ENCODE measurements at regions not wholly inside any gene's neighbourhood (a gene's known extent, or its start where the extent isn't known, plus 50 kb on each side); places are given as distances from the start of the nearest gene placed in this dataset.

DNA sequence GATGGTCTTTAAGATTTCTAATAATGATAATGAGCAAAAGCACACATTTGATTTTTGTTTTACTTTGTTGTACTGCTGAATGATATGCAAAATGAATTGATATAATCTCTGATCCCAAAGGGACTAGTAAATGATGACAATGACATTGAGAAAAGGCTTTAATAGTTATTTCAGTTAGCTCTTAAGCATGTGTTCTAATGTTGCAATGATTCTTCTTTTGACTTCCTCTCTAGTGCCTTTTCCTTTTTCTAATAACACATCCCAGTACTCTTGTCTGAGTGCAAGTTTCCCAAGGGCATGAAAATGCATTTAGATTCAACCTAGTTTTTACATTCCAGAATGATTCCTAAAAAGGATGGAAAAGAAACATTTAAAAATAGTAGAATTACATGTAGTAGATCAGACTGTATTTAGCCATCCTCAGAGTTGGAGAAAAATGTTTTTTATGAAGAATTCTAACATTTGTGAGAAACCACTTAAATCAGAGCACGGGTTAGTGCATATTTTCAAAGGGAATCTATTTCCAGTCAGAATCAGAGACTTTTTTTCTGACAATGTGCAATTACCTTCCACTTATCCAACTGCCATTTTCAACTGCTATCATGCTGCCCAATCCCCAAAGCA lies 508.8 kb downstream of the C4orf33 start:
- no peak overlapping the region for H3K27ac ChIP-seq

DNA sequence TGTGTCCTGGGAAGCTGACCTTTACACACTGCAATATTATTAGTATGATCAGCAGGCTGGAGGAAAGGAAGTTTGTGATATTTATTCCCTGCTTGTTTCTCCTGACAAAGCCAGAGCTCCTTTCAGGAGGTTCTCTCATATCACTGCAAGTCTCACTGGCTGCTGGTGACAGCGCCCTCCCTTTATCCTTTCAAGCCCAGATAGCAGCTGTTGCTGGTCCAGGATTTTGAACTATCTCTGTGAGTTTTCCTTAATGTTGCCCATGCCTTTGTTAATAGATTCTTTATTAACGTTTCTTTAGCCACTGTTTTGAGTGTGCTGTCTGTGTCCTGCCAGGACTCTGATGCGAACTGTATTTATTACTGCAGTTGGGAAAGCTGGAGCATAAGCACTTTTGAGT lies 518.7 kb downstream of the C4orf33 start:
- no peak overlapping the region for H3K27ac ChIP-seq
- DNase-seq (ENCODE audit: low read depth, low spot score): no peak

More for the DNA sequence above, 508.8 kb downstream of the C4orf33 start:
- DNase-seq (ENCODE audit: low read depth, low spot score): no peak

DNA sequence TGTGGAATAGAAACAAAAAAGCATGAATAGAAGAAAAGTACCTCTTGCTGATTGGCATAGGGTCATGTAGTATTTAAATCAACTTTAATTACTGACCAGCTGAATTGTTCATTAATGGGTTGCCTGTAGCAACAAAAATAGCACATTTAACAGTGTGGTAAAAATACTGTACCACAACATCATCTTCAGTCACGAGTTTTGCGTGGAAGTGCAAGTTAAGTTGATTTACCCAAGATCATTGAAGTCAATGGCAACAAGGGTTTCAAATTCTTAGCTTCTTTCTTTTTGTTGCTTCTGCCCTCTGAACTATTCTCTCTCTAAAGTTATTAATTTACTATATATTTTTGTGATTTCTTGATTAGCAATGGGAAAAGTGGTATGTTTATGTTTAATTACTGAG lies 526.6 kb downstream of the C4orf33 start:
- H3K27ac ChIP-seq: no peak overlapping the region
- no peak for DNase-seq (ENCODE audit: low read depth, low spot score)

DNA sequence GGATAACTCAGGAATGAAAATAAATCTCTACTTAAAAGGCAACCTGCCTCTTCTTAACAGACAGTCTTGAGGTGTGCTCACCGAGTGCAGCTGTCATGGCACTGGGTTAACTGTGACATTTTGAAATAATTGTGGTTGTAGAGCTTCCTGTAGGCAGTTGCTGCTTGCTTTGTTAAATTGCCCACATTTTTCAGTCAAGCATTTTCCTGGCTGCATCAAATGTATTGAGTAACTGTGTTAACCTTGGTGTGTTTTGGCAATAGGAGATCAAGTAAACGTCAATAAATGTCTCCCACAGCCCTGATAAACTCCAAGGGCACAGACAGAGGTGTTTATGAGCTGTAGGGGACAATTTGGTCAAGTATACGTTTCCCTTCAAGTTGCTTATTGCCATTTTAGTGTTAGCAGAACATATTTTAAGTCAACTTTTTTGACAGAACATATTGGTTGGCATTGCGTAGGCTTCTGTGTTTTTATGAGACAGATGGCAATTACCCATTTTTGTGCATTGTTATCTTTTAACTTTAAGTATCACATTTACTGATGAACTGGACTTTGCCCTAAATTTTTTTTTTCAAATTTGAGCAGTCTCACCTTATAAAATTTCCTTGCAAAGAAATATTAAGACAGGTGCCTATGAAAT lies 527.4 kb downstream of the C4orf33 start:
- no peak for DNase-seq (ENCODE audit: low read depth, low spot score)
- H3K27ac ChIP-seq: no peak overlapping the region

DNA sequence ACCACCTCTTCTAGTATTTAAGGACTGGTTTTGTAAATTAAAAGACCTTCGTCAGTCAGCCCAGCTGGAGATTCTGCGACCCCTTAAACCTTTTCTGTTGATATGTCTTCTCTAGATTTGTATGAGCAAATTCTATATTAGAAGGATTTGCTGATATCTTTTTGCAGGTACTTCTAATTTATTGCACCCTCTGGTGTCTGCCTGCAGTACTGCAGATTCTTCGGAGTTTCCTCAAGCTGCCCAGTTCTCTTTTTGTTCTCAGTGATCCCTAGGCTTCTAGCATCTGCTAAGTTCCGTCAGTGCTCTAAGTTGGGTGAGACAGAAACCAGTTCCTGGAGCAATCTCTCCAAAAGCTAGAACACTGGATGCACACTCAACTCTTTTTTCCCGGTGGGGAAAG lies 545.2 kb downstream of the C4orf33 start:
- H3K27ac ChIP-seq: no peak overlapping the region
- no peak for DNase-seq (ENCODE audit: low read depth, low spot score)

DNA sequence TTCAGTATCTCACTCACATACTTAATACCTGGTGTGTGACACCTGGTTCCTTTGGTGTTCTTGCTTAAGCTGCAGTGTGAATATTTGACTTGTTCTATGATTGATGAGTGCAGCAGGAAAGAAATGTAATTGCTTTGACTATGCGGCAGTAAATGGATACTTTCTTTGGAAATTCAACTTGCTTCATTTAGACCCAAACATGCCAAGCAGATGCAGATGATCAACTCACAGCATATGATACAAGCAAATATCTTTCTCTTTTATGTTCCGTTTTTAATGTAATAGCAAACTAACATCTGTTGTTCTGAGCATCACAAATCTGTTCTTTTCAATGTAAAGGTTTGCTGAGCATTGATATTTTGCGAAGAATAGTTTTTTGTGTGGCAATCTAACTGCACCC lies 549.5 kb downstream of the C4orf33 start:
- no peak overlapping the region for H3K27ac ChIP-seq
- DNase-seq (ENCODE audit: low read depth, low spot score): no peak

DNA sequence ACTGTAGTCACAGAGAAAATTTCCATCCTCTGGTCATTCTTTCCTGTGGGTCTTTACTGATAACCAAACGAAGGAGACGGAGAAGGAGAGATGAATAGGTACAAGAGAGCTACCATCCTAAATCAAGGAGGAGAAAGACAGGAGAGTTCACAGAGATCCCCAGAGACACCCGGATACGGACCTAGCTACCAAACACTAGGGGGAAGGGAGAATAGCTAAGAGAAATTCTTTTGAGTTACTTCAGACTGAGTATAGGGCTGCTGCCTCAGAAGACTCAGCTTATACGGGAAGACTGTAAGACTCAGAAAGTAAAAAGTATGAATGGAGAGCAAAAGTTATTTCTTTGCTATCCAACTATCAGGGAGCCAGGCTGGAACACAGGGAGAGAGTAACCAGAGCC lies 572.1 kb downstream of the C4orf33 start:
- no peak for DNase-seq (ENCODE audit: low read depth, low spot score)
- H3K27ac ChIP-seq: no peak overlapping the region

DNA sequence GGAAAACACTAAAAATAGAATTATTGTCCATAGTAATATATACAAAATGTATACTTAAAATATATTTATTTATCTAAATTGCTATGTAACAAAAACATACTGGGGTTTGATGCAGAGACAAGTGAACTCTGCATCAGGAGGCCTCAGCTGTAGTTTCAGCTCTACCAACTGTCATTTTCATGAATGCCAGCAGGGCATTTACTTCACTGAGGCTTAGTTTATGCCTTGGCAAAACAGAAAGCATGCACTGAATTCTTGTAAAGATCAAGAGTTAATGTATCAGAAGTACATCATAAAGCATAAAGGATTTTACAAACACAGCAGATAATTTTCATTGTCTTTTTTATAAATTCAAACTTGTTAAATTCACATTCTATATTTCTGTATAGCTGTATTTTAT lies 577.0 kb downstream of the C4orf33 start:
- no peak for DNase-seq (ENCODE audit: low read depth, low spot score)
- no peak overlapping the region for H3K27ac ChIP-seq

DNA sequence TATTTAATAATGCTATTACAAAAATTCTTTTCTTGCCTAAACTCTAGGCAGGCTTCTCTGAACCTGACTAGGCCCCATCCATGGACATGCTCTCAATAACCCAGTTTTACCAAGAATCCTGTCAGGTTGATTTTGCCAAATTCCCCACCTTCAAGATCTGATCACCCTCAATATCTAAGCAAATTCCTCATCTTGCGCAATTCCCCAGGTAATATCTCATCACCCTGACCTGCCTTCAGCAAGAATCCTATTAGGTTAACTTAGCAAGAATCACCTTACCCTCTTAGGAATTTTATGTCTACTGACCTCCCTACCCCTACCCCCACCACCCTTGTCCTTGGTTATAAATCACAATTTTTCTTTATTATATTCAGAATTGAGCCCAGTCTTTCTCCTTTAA lies 579.1 kb downstream of the C4orf33 start:
- no peak overlapping the region for H3K27ac ChIP-seq
- no peak for DNase-seq (ENCODE audit: low read depth, low spot score)

DNA sequence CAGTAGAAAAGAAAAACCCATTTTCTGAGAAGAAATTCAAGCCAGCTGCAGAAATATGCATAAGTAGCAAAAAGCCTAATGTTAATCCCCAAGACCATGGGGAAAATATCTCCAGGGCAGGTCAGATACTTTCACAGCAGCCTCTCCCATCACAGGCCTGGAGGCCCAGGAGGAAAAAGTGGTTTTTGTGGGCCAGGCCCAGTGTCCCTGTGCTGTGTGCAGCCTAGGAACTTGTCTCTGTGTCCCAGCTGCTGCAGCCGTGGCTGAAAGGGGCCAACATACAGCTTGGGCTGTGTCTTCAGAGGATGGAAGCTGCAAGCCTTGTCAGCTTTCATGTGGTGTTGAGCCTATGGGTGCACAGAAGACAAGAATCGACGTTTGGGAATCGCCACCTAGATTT lies 581.0 kb downstream of the C4orf33 start:
- no peak overlapping the region for H3K27ac ChIP-seq
- DNase-seq (ENCODE audit: low read depth, low spot score): no peak

DNA sequence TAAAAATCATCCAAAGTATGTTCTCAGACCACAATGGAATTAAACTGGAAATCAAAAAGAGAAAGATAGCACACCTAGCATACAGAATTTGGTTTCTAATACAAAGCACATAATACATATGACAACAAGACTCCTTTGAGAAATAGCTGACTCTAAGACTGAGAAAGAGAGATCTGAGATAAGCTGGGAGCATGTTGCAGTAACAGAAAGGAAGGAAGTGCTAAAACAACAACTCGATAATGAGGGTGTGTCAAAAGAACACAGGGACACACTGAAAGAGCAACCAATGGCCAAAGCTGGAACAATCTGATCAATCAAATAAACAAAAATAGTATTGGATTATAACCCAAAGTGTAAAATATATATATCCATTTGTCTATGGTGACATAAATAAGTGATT lies 586.6 kb downstream of the C4orf33 start:
- no peak for DNase-seq (ENCODE audit: low read depth, low spot score)
- no peak overlapping the region for H3K27ac ChIP-seq

DNA sequence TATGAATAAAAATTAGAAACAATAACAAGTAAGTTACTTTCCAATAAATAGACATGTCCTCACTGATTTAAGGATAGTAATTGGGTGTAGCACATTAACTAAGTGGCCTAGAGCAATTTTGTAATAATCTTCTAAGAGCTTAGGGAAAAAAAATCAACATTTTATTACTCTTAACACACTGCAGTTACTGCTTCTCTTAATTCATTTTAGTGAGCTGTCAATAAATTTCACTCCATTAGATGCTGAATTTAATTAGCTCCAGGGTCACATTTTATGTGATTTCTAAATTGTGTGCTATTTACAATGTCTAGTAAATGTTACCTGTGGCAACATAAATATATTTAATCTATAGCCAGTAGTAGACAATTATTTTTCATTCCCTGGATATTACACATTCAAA lies 612.0 kb downstream of the C4orf33 start:
- no peak overlapping the region for H3K27ac ChIP-seq
- no peak for DNase-seq (ENCODE audit: low read depth, low spot score)

DNA sequence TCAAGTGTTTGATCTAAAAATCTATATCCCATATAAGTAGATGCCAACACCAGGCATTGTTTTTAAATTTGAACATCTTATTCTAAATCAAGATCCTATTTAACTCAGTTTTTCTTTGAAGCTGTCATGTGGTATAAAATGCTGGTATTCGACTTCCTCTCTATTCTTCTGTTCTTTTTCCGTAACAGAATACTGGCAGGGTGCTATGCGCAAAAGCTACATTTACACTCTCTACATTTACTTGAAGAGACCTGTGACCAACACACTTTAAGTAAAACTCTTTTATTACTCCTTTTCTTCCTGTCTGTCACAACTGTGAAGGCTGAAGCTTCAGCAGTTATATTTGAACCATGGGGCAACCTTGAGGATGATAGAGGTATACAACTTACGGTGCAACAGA lies 612.8 kb downstream of the C4orf33 start:
- no peak for DNase-seq (ENCODE audit: low read depth, low spot score)
- no peak overlapping the region for H3K27ac ChIP-seq

DNA sequence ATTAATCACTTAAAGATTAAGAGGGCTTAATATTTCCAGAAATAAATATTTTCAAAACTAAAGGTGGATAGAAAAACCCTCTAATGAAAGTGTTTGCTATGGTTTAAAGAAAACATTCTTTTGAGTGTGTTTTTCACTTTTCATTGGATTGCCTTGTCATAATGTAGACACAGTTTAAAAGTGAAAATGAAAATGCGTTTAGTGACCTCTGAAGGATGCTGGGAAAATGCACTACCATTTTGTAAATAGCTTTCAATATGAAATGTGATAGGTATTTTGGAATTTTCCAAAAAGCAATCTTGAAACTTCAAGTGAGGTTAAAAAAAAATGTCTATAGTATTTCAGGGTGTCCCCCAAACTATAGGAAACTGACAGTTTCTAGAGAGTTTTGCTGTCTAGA lies 642.2 kb downstream of the C4orf33 start:
- no peak overlapping the region for H3K27ac ChIP-seq
- no peak for DNase-seq (ENCODE audit: low read depth, low spot score)

DNA sequence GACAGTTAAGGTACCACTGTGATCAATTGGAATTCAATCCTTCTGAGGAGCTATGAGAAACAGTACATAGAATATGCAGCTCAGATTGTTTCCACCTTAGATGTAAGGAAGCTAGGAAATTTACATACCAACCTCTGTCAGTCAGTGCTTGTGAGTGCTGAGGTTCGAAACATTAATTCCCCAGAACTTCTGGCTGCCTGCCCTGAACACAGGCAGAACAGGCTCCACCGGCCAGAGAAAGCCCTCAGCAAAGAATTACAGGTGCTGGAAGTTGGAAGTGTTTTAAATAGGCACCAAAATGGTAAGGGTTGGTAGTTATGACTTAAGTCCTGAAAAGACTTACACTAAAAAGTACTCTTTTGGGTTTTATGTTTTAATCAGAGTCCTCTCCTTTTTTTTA lies 651.8 kb downstream of the C4orf33 start:
- no peak overlapping the region for H3K27ac ChIP-seq
- DNase-seq (ENCODE audit: low read depth, low spot score): peak; percentile 5

DNA sequence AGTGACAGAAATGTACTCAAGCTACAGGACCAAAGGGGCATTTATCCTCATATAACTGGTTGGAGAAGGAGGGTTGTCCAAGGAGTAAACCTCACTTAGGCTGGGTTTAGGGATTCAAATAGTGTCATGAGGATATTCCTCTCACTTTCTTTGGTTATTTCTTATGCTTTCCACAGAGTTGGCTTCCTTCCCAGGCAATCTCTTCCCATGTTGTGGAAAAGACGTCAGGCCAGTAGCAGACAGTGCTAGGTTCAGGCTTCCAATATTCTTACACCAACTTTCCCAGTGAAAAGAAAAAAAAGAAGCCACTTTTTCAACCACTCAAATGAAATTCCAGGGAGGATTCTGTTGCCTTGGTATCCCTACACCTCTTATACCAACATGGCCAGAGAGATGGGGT lies 653.0 kb downstream of the C4orf33 start:
- no peak overlapping the region for H3K27ac ChIP-seq
- DNase-seq (ENCODE audit: low read depth, low spot score): no peak

DNA sequence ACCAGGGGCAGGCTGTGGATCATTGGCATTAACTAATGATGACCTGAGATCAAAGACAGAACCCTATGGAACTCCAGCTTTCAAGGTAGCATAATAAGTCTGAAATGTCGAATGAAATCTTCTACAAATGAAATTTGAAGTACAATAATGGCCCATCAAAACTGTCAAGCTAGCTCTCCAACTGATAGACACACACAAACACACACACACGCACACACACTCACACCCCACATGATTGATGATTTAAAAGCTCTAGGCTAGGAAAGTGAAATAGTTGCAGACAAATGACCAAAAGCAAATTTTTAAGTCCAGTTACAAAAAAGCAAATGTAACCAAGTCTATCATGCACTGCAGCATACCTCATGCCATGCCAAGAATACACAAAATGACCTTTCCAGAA lies 655.7 kb downstream of the C4orf33 start:
- H3K27ac ChIP-seq: no peak overlapping the region
- no peak for DNase-seq (ENCODE audit: low read depth, low spot score)

DNA sequence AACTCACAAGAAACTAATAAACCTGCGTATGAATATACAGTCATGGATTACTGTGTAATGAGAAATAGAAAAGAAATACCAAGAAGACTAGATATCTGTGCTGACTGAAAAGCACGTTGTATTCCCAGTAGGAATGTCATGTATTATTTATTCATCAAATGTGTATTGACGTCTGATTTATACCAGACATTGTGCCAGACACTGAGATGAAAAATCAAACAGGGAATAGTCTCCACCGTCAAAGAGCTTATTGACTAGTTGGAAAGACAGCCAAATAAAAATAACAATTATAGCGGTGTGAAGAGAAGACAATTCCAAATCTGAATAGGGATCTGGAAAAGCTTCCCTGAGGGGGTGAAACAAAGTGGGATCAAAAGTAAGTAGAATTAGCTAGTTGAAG lies 687.6 kb downstream of the C4orf33 start:
- H3K27ac ChIP-seq: no peak overlapping the region
- DNase-seq (ENCODE audit: low read depth, low spot score): no peak

DNA sequence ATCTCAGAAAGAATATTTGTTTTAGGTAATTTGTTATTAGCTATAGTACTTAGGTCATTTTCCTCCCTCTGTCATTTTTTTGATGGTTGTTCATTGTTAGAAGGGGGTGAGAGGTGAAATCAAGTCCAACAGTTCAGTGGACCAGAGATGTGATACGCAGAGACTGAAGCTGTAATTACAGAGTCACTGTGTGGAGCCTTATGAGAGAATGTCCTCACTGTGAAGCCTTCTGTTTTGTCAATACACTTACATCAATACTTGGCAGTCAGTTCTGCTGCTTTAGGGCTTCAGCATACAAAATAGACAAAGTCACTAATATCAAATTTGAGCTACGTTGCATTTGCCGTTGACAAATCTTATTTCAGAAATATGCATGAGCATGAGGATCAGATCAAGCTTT lies 692.5 kb downstream of the C4orf33 start:
- no peak for DNase-seq (ENCODE audit: low read depth, low spot score)
- no peak overlapping the region for H3K27ac ChIP-seq

DNA sequence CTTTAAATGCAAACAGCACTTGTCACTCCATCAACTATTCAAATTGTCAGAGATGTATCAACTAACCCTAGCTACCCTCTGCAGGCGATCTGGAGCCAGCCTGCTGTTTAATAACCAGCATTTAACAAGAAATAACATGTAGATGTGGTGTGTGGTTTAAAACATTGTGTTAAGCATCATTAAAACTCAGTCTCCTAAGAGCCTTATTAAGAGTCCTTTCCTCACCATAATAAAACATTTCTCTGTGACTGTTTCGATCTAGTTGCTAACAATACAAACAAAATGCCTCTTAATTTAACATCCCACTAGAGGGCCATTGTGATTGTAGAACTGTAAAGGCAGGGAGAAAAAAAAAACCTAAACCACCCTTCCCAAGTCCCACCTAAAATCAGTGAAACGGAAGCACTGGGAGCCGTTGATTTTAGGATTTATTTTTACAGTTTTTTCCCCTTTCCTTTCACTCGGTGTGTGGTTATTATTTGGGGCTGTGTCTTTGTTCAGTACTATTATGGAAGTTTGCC lies 708.6 kb downstream of the C4orf33 start:
- H3K27ac ChIP-seq: no peak overlapping the region
- DNase-seq (ENCODE audit: low read depth, low spot score): no peak

DNA sequence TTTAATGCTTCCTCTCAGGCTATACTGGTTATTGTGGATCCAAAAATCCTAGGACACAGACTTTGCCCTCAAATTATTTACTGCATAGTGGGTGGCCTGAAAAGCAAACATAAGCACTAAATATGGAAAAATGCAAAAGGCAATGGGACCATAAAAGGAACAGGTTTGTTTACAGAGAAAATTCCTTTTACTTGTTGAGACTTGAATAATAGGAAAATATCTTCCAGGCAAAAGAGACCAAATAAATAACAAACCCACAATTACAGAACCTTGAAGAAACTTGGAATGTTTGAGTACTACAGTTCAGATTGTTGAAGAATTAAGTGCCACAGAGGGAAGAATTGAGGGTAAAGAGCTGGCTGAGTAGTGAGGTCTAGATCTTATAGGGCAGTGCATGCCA lies 711.0 kb downstream of the C4orf33 start:
- no peak for DNase-seq (ENCODE audit: low read depth, low spot score)

DNA sequence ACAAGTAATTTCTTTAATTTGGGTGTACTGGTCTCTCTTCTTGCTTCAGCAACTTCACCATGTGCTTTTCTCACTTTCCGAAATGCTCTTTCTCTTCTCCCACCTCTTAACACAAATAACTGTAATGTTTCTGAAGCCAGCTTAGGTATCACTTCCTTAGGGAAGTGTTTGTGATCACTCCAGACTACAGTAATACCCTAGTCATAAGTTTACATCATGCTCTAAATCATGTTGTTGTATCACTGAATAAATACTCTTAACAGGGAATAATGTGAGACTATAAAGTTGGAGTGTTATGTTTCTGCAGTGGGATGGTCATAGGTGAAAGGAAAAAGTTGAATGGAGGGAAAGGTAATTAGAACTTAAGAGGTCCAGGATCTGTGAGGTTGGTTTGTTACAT lies 712.3 kb downstream of the C4orf33 start:
- no peak for DNase-seq (ENCODE audit: low read depth, low spot score)
- H3K27ac ChIP-seq: no peak overlapping the region

More for the DNA sequence above, 711.0 kb downstream of the C4orf33 start:
- no peak overlapping the region for H3K27ac ChIP-seq
